ENCODE measurements at regions not wholly inside any gene's neighbourhood (a gene's known extent, or its start where the extent isn't known, plus 50 kb on each side); places are given as distances from the start of the nearest gene placed in this dataset.

GRCh38 chr2:224308272-224308911 is 93.5 kb downstream of the FAM124B start:
- no peak for TF ChIP-seq CTCF (IDR thresholded peaks at IDR 0.05; ENCODE audit: low read depth, low read length)
- DNase-seq (ENCODE audit: extremely low read depth, low read depth) = no peak

- TF ChIP-seq CTCF (IDR thresholded peaks at IDR 0.05; ENCODE audit: low read depth, low read length) = no peak
- no peak for DNase-seq (ENCODE audit: extremely low read depth, low read depth)
Observed at GRCh38 chr2:224302952-224303351, 99.0 kb downstream of the FAM124B start.

GRCh38 chr2:224293976-224294375 is 107.9 kb downstream of the FAM124B start:
- DNase-seq (ENCODE audit: extremely low read depth, low read depth) = no peak
- no peak for TF ChIP-seq CTCF (IDR thresholded peaks at IDR 0.05; ENCODE audit: low read depth, low read length)

GRCh38 chr2:224287531-224287930 is 114.4 kb downstream of the FAM124B start:
- no peak for TF ChIP-seq CTCF (IDR thresholded peaks at IDR 0.05; ENCODE audit: low read depth, low read length)
- no peak for DNase-seq (ENCODE audit: extremely low read depth, low read depth)

GRCh38 chr2:224286923-224287322 is 115.0 kb downstream of the FAM124B start:
- TF ChIP-seq CTCF (IDR thresholded peaks at IDR 0.05; ENCODE audit: low read depth, low read length) = no peak

GRCh38 chr2:224284134-224284946 is 117.6 kb downstream of the FAM124B start:
- DNase-seq (ENCODE audit: extremely low read depth, low read depth) = no peak
- peak; percentile 62 for TF ChIP-seq CTCF (IDR thresholded peaks at IDR 0.05; ENCODE audit: low read depth, low read length)

More at GRCh38 chr2:224286923-224287322, 115.0 kb downstream of the FAM124B start:
- no peak for DNase-seq (ENCODE audit: extremely low read depth, low read depth)

- DNase-seq (ENCODE audit: extremely low read depth, low read depth) = no peak
- TF ChIP-seq CTCF (IDR thresholded peaks at IDR 0.05; ENCODE audit: low read depth, low read length) = no peak
Observed at GRCh38 chr2:224283466-224283965, 118.4 kb downstream of the FAM124B start.

Measured in AG09319 (cell line).